PC-9 (cell line): ENCODE measurements at regions not wholly inside any gene's neighbourhood (a gene's known extent, or its start where the extent isn't known, plus 50 kb on each side); places are given as distances from the start of the nearest gene placed in this dataset.

Source experiments
- BruUV-seq: library from RNA; stranded (reverse); fragments of 400-500 nt; replicated peaks from 2 replicates; lab custom pipeline; 2021; lab: Mats Ljungman, UMichigan
- CTCF ChIA-PET: fragments of 300-600 bp; sonication (Branson Sonifier 250); formaldehyde crosslinking; loops from one replicate; lab custom pipeline; 2022; ENCODE audit warnings: antibody characterized with exemption; lab: Charles Lee
- POLR2A ChIA-PET: fragments of 300-600 bp; sonication (Branson Sonifier 250); formaldehyde crosslinking; loops from one replicate; lab custom pipeline; 2022; ENCODE audit warnings: antibody characterized with exemption; ENCODE audit not compliant: unreplicated experiment; lab: Charles Lee
- DNase-seq, 2 experiments: peaks; one replicate each; pipeline versions ENCODE4 v3.0.0 to v3.0.0-alpha.2; 2015 to 2022; ENCODE audit warnings: mixed read lengths in 1 of 2
- H2AFZ ChIP-seq: fragments of 200-600 bp; sonication (generic); 2 replicates; pipeline ENCODE4 v1.8.1; 2017; ENCODE audit warnings: antibody characterized with exemption
- H3F3A ChIP-seq: fragments of 200-600 bp; sonication (generic); 2 replicates; pipeline ENCODE4 v1.8.1; 2017; ENCODE audit warnings: antibody characterized with exemption, mild to moderate bottlenecking, low read depth; ENCODE audit not compliant: insufficient read depth
- H3K27ac ChIP-seq: fragments of 200-600 bp; sonication (generic); 2 replicates; pipeline ENCODE4 v1.6.1; 2016; ENCODE audit warnings: mixed run types
- H3K27me3 ChIP-seq: fragments of 200-600 bp; sonication (generic); 2 replicates; pipeline ENCODE4 v1.6.1; 2016; ENCODE audit warnings: low read depth, mixed run types; ENCODE audit not compliant: insufficient read depth
- H3K36me3 ChIP-seq: fragments of 200-600 bp; sonication (generic); 2 replicates; pipeline ENCODE4 v1.6.1; 2016; ENCODE audit warnings: low read depth, mixed run types
- H3K4me1 ChIP-seq: fragments of 200-600 bp; sonication (generic); replicated peaks from 2 replicates; pipeline ENCODE4 v1.6.1; 2016; ENCODE audit warnings: mixed run types; ENCODE audit not compliant: insufficient read depth
- H3K4me2 ChIP-seq: fragments of 200-600 bp; sonication (generic); 2 replicates; pipeline ENCODE4 v1.6.1; 2017; ENCODE audit warnings: mixed run types
- H3K4me3 ChIP-seq: fragments of 200-600 bp; sonication (generic); 2 replicates; pipeline ENCODE4 v1.6.1; 2016; ENCODE audit warnings: mixed run types
- H3K79me2 ChIP-seq: fragments of 200-600 bp; sonication (generic); 2 replicates; pipeline ENCODE4 v1.6.1; 2017; ENCODE audit warnings: low read depth, mixed run types
- H3K9me2 ChIP-seq: fragments of 200-600 bp; sonication (generic); 2 replicates; pipeline ENCODE4 v1.8.1; 2017; ENCODE audit warnings: mild to moderate bottlenecking; ENCODE audit not compliant: insufficient read depth
- H3K9me3 ChIP-seq: fragments of 200-600 bp; sonication (generic); 2 replicates; pipeline ENCODE4 v1.8.1; 2016; ENCODE audit warnings: low read depth; ENCODE audit not compliant: insufficient read depth
- H4K20me1 ChIP-seq: fragments of 200-600 bp; sonication (generic); 2 replicates; pipeline ENCODE4 v1.8.1; 2017; ENCODE audit not compliant: insufficient read depth
- CTCF ChIP-seq: fragments of 200-600 bp; sonication (generic); conservative IDR thresholded peaks from 2 replicates; pipeline ENCODE4 v1.6.1; 2017; ENCODE audit warnings: mixed run types, antibody characterized with exemption, mild to moderate bottlenecking, moderate library complexity
- EZH2 ChIP-seq: fragments of 200-600 bp; sonication (generic); IDR thresholded peaks from 2 replicates; pipeline ENCODE4 v1.8.0; 2017; ENCODE audit warnings: antibody characterized with exemption, low read depth
- intact Hi-C: fragments of 100-400 bp; cut with micrococcal nuclease; formaldehyde crosslinking; loops from one replicate; pipeline ENCODE4 v1.10.0; 2022; ENCODE audit not compliant: unreplicated experiment

GRCh38 chr2:155010925-155011324, 312.4 kb downstream of the KCNJ3 start:
- intact Hi-C loops, result no loop called here
- POLR2A ChIA-PET, result no interaction called here
- no peaks in the 10 kb centered on the region for H3K79me2 ChIP-seq
- H3K4me1 ChIP-seq, result no peaks in the 10 kb centered on the region
- no peaks in the 10 kb centered on the region for H3F3A ChIP-seq
- H3K4me3 ChIP-seq, result no peak overlapping the region
- no peaks in the 10 kb centered on the region for H4K20me1 ChIP-seq
- H3K4me2 ChIP-seq, result no peak overlapping the region
- CTCF ChIA-PET, result no interaction called here
- H3K9me2 ChIP-seq, result no peaks in the 10 kb centered on the region
- H2AFZ ChIP-seq, result no peak overlapping the region
- no peaks in the 10 kb centered on the region for H3K27me3 ChIP-seq
- TF ChIP-seq EZH2 (no peak), CTCF (no peak)
- no peaks in the 10 kb centered on the region for H3K9me3 ChIP-seq
- DNase-seq, result no peak
- H3K27ac ChIP-seq, result no peak overlapping the region
- no TSS peak for BruUV-seq
- H3K36me3 ChIP-seq, result no peaks in the 10 kb centered on the region

GRCh38 chr2:154995361-154995760, 296.9 kb downstream of the KCNJ3 start:
- no peaks in the 10 kb centered on the region for H3K27me3 ChIP-seq
- no peak for DNase-seq
- POLR2A ChIA-PET, result no interaction called here
- H3K4me1 ChIP-seq, result no peaks in the 10 kb centered on the region
- no peak overlapping the region for H3K4me3 ChIP-seq
- H3K9me2 ChIP-seq, result no peaks in the 10 kb centered on the region; the same call in 1 of the 2 replicates
- CTCF ChIA-PET, result no interaction called here
- H4K20me1 ChIP-seq, result no peaks in the 10 kb centered on the region
- no peak overlapping the region for H3K27ac ChIP-seq
- H3K79me2 ChIP-seq, result no peaks in the 10 kb centered on the region
- H3K36me3 ChIP-seq, result no peaks in the 10 kb centered on the region
- no peaks in the 10 kb centered on the region for H3K9me3 ChIP-seq
- no peak overlapping the region for H3K4me2 ChIP-seq
- no peak overlapping the region for H2AFZ ChIP-seq
- no TSS peak for BruUV-seq
- no peaks in the 10 kb centered on the region for H3F3A ChIP-seq
- no peak for TF ChIP-seq EZH2
- TF ChIP-seq CTCF, result no peak
- intact Hi-C loops, result no loop called here

DNA sequence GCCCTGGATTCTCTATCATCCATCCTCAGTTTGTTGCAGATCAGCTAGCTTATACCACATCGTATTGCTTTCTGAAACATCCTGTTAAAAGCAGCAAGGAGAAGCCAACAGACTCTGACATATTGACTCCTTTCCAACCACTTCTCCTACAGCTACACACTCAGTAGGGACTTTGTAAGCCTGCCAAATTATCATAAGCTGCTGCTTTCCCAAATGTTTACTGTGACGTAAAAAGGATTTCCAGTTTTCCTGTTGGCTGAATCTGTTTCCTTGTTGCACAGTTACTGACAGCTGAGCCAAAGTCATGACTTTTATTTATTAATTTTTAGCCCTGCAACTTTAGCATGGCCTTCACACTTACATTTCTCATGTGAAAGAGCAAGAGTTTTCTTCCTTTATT, 294.3 kb downstream of the KCNJ3 start:
- ChIA-PET POLR2A (interaction anchor here (0.6 kb wide), 1 partner anchor 434 kb away, joined by 3 read pairs; no protein-coding TSS in a partner anchor), CTCF (no interaction called here)
- Histone ChIP-seq H3K4me3 (no peak overlapping the region), H3F3A (no peaks in the 10 kb centered on the region), H2AFZ (no peak overlapping the region), H3K36me3 (no peaks in the 10 kb centered on the region), H3K27me3 (no peaks in the 10 kb centered on the region), H3K4me2 (no peak overlapping the region), H3K79me2 (no peaks in the 10 kb centered on the region), H4K20me1 (no peaks in the 10 kb centered on the region), H3K27ac (no peak overlapping the region), H3K4me1 (no peaks in the 10 kb centered on the region), H3K9me3 (no peaks in the 10 kb centered on the region), H3K9me2 (no peaks in the 10 kb centered on the region)
- no peak for TF ChIP-seq CTCF
- no peak for TF ChIP-seq EZH2
- BruUV-seq, result no TSS peak
- DNase-seq, result no peak
- intact Hi-C loops, result no loop called here
